ENCODE measurements at regions not wholly inside any gene's neighbourhood (a gene's known extent, or its start where the extent isn't known, plus 50 kb on each side); places are given as distances from the start of the nearest gene placed in this dataset.

DNA sequence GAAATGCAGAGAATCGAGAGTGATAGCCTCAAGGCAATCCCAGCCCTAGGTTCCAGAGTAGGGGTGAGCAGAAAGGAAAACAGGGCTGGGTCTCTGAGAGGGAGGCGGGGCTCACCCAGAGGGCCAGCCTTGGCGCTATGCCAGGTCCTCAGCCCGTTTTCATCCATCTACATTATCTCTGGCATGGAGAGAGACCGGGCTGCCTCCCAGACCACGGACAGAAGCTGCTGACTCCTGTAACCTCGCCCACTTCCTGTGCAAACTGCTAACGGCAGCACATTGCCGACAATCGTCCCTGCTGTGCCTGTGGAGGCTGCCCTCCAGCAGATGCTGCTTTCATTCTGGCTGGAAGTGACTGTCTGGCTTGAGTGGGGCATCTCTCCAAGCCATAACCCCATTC is 569.1 kb downstream of the NPHP4 start:
- no peaks in the 10 kb centered on the region for H3K27me3 ChIP-seq (ENCODE audit: control insufficient read depth, insufficient read depth, low read length)
- H3K36me3 ChIP-seq (ENCODE audit: control insufficient read depth in 2 of 3, insufficient read depth in 3 of 3, low read length in 3 of 3): no peaks in the 10 kb centered on the region
- intact Hi-C loops (cut with DNase I): no loop called here
- H3K4me1 ChIP-seq (ENCODE audit: control insufficient read depth in 2 of 3, insufficient read depth in 2 of 3, low read depth in 1 of 3, low read length in 3 of 3): peaks cover 0 to 2% (median 0%) of the 10 kb centered on the region in 3 donors
- TF ChIP-seq, protein P1, sequence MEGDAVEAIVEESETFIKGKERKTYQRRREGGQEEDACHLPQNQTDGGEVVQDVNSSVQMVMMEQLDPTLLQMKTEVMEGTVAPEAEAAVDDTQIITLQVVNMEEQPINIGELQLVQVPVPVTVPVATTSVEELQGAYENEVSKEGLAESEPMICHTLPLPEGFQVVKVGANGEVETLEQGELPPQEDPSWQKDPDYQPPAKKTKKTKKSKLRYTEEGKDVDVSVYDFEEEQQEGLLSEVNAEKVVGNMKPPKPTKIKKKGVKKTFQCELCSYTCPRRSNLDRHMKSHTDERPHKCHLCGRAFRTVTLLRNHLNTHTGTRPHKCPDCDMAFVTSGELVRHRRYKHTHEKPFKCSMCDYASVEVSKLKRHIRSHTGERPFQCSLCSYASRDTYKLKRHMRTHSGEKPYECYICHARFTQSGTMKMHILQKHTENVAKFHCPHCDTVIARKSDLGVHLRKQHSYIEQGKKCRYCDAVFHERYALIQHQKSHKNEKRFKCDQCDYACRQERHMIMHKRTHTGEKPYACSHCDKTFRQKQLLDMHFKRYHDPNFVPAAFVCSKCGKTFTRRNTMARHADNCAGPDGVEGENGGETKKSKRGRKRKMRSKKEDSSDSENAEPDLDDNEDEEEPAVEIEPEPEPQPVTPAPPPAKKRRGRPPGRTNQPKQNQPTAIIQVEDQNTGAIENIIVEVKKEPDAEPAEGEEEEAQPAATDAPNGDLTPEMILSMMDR (IDR thresholded peaks at IDR 0.05; ENCODE audit: borderline replicate concordance, extremely low read depth, insufficient read depth): no peak
- H3K9me3 ChIP-seq (ENCODE audit: control insufficient read depth in 2 of 3, insufficient read depth in 1 of 3, low read length in 3 of 3): no peaks in the 10 kb centered on the region
- no peak overlapping the region for H3K9ac ChIP-seq (ENCODE audit: low read length in 3 of 3)
- no peak overlapping the region for H3K4me3 ChIP-seq (ENCODE audit: low read length in 3 of 3)
- FAIRE-seq: no peak
- DNase-seq: peak in 2 of 5 donors; percentile 10 to 78
- H3K27ac ChIP-seq (ENCODE audit: low read depth in 2 of 2, low read length in 2 of 2): no peak overlapping the region

- no peaks in the 10 kb centered on the region for H3K27me3 ChIP-seq (ENCODE audit: control insufficient read depth, insufficient read depth, low read length)
- no peak overlapping the region for H3K4me3 ChIP-seq (ENCODE audit: low read length in 3 of 3)
- FAIRE-seq (no peak), DNase-seq (no peak)
- peaks cover 0 to 2% (median 0%) of the 10 kb centered on the region in 3 donors for H3K4me1 ChIP-seq (ENCODE audit: control insufficient read depth in 2 of 3, insufficient read depth in 2 of 3, low read depth in 1 of 3, low read length in 3 of 3)
- TF ChIP-seq, protein P1 (IDR thresholded peaks at IDR 0.05; ENCODE audit: borderline replicate concordance, extremely low read depth, insufficient read depth): no peak
- H3K9ac ChIP-seq (ENCODE audit: low read length in 3 of 3): no peak overlapping the region
- no peak overlapping the region for H3K27ac ChIP-seq (ENCODE audit: low read depth in 2 of 2, low read length in 2 of 2)
- intact Hi-C loops (cut with DNase I): no loop called here
- no peaks in the 10 kb centered on the region for H3K36me3 ChIP-seq (ENCODE audit: control insufficient read depth in 2 of 3, insufficient read depth in 3 of 3, low read length in 3 of 3)
- no peaks in the 10 kb centered on the region for H3K9me3 ChIP-seq (ENCODE audit: control insufficient read depth in 2 of 3, insufficient read depth in 1 of 3, low read length in 3 of 3)
Measured at GRCh38 chr1:5419501-5419900, 572.7 kb downstream of the NPHP4 start.

- Histone ChIP-seq H3K27me3 (ENCODE audit: control insufficient read depth, insufficient read depth, low read length) (no peaks in the 10 kb centered on the region), H3K36me3 (ENCODE audit: control insufficient read depth in 2 of 3, insufficient read depth in 3 of 3, low read length in 3 of 3) (no peaks in the 10 kb centered on the region), H3K9me3 (ENCODE audit: control insufficient read depth in 2 of 3, insufficient read depth in 1 of 3, low read length in 3 of 3) (no peaks in the 10 kb centered on the region), H3K4me3 (ENCODE audit: low read length in 3 of 3) (no peak overlapping the region), H3K27ac (ENCODE audit: low read depth in 2 of 2, low read length in 2 of 2) (no peak overlapping the region), H3K4me1 (ENCODE audit: control insufficient read depth in 2 of 3, insufficient read depth in 2 of 3, low read depth in 1 of 3, low read length in 3 of 3) (no peaks in the 10 kb centered on the region), H3K9ac (ENCODE audit: low read length in 3 of 3) (no peak overlapping the region)
- FAIRE-seq (no peak), DNase-seq (no peak)
- TF ChIP-seq, protein P1 (IDR thresholded peaks at IDR 0.05; ENCODE audit: borderline replicate concordance, extremely low read depth, insufficient read depth): no peak
- intact Hi-C loops (cut with DNase I): no loop called here
Measured at GRCh38 chr1:5416518-5416917, 575.7 kb downstream of the NPHP4 start.

GRCh38 chr1:5415606-5416005 is 576.6 kb downstream of the NPHP4 start:
- FAIRE-seq (no peak), DNase-seq (no peak)
- no peak overlapping the region for H3K9ac ChIP-seq (ENCODE audit: low read length in 3 of 3)
- no peaks in the 10 kb centered on the region for H3K4me1 ChIP-seq (ENCODE audit: control insufficient read depth in 2 of 3, insufficient read depth in 2 of 3, low read depth in 1 of 3, low read length in 3 of 3)
- H3K36me3 ChIP-seq (ENCODE audit: control insufficient read depth in 2 of 3, insufficient read depth in 3 of 3, low read length in 3 of 3): no peaks in the 10 kb centered on the region
- no peaks in the 10 kb centered on the region for H3K9me3 ChIP-seq (ENCODE audit: control insufficient read depth in 2 of 3, insufficient read depth in 1 of 3, low read length in 3 of 3)
- TF ChIP-seq, protein P1 (IDR thresholded peaks at IDR 0.05; ENCODE audit: borderline replicate concordance, extremely low read depth, insufficient read depth): no peak
- H3K27me3 ChIP-seq (ENCODE audit: control insufficient read depth, insufficient read depth, low read length): no peaks in the 10 kb centered on the region
- H3K4me3 ChIP-seq (ENCODE audit: low read length in 3 of 3): no peak overlapping the region
- H3K27ac ChIP-seq (ENCODE audit: low read depth in 2 of 2, low read length in 2 of 2): no peak overlapping the region
- intact Hi-C loops (cut with DNase I): no loop called here
